ENCODE measurements at regions not wholly inside any gene's neighbourhood (a gene's known extent, or its start where the extent isn't known, plus 50 kb on each side); places are given as distances from the start of the nearest gene placed in this dataset.
"Not testable (repeated sequence)": the region's sequence is repeated elsewhere in the genome, so short reads cannot be mapped to it uniquely, and the experiment has no call there.

DNA sequence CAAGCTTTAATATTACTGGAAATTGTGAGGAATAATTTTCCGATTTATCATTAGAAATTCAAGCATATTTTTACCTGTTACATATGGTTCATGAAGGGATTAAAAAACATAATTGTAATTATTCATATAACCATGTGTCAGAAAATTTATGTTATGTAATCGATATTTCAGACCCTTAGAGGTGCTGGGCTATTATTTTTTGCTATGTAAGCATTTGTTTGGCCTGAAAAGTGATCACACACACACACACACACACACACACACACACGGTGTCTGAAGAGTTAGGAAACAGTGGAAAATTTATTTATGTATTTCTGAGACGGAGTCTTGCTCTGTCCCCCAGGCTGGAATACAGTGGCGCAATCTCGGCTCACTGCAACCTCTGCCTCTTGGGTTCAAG is 375.5 kb downstream of the PTH2R start:
- H3K36me3 ChIP-seq = no peaks in the 10 kb centered on the region
- H3K9me3 ChIP-seq = no peaks in the 10 kb centered on the region
- no peaks in the 10 kb centered on the region for H3K27me3 ChIP-seq
- TF ChIP-seq POLR2A (IDR thresholded peaks at IDR 0.05) = no peak
- TF ChIP-seq, protein P1, sequence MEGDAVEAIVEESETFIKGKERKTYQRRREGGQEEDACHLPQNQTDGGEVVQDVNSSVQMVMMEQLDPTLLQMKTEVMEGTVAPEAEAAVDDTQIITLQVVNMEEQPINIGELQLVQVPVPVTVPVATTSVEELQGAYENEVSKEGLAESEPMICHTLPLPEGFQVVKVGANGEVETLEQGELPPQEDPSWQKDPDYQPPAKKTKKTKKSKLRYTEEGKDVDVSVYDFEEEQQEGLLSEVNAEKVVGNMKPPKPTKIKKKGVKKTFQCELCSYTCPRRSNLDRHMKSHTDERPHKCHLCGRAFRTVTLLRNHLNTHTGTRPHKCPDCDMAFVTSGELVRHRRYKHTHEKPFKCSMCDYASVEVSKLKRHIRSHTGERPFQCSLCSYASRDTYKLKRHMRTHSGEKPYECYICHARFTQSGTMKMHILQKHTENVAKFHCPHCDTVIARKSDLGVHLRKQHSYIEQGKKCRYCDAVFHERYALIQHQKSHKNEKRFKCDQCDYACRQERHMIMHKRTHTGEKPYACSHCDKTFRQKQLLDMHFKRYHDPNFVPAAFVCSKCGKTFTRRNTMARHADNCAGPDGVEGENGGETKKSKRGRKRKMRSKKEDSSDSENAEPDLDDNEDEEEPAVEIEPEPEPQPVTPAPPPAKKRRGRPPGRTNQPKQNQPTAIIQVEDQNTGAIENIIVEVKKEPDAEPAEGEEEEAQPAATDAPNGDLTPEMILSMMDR (IDR thresholded peaks at IDR 0.05) = no peak
- intact Hi-C loops (cut with DNase I; ENCODE audit: low total_unique reads) = no loop called here
- no peaks in the 10 kb centered on the region for H3K4me1 ChIP-seq
- no peak for DNase-seq
- H3K4me3 ChIP-seq = no peak overlapping the region
- H3K27ac ChIP-seq = no peak overlapping the region

DNA sequence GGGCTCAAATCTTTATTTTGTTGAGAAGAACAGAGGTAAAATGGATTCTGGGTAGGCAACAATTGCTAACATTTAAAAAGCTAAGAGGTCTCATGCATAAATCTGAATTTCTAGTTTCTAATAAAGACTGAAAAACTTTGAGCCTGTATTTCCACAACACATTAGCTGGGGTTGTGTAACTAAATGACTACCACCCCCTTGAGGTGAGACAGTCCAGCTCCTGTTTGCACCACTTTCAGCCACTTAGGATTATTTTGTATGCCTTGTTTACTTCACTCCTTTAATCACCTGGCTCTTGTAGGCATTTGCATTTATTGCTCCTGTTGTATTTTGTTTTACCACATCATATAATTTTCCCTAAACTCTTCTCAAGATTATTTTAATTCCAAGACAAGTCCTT is 376.6 kb downstream of the PTH2R start:
- H3K27ac ChIP-seq = no peak overlapping the region
- H3K9me3 ChIP-seq = no peaks in the 10 kb centered on the region
- H3K27me3 ChIP-seq = no peaks in the 10 kb centered on the region
- no peaks in the 10 kb centered on the region for H3K36me3 ChIP-seq
- no peak for DNase-seq
- TF ChIP-seq, protein P1 (IDR thresholded peaks at IDR 0.05) = no peak
- no peak for TF ChIP-seq POLR2A (IDR thresholded peaks at IDR 0.05)
- no peaks in the 10 kb centered on the region for H3K4me1 ChIP-seq
- intact Hi-C loops (cut with DNase I; ENCODE audit: low total_unique reads) = no loop called here
- H3K4me3 ChIP-seq = no peak overlapping the region

DNA sequence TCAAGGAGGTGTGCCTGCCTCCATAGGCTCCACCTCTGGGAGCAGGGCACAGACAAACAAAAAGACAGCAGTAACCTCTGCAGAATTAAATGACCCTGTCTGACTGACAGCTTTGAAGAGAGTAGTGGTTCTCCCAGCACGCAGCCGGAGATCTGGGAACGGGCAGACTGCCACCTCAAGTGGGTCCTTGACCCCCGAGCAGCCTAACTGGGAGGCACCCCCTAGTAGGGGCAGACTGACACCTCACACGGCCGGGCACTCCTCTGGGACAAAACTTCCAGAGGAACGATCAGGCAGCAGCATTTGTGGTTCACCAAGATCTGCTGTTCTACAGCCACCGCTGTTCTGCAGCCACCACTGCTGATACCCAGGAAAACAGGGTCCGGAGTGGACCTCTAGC is 378.2 kb downstream of the PTH2R start:
- intact Hi-C loops (cut with DNase I; ENCODE audit: low total_unique reads); DNase-seq; H3K4me1 ChIP-seq; H3K9me3 ChIP-seq; H3K4me3 ChIP-seq; H3K27me3 ChIP-seq; H3K27ac ChIP-seq; H3K36me3 ChIP-seq: not testable (repeated sequence)

DNA sequence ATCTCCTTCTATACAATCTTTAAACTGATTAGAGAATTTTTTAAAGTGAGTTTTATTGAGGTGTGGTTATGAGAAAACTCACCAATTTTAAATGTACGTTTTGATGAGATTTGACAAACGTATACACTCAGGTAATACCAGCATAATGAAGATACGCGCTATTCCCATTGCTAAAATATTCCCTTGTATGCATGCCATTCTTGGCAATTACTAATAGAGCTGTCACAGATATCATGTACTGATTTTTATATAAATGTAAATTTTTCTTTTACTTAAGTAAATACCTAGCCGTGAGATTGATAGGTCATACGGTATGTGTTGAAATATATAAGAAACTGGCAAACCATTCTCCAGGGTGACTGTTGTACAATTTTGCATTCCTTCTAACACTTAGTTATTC is 384.7 kb downstream of the PTH2R start:
- Histone ChIP-seq H3K9me3 (no peaks in the 10 kb centered on the region), H3K4me1 (no peaks in the 10 kb centered on the region), H3K27ac (no peak overlapping the region), H3K4me3 (no peak overlapping the region), H3K27me3 (no peaks in the 10 kb centered on the region), H3K36me3 (no peaks in the 10 kb centered on the region)
- intact Hi-C loops (cut with DNase I; ENCODE audit: low total_unique reads) = no loop called here
- no peak for DNase-seq
- TF ChIP-seq, protein P1 (IDR thresholded peaks at IDR 0.05) = no peak

DNA sequence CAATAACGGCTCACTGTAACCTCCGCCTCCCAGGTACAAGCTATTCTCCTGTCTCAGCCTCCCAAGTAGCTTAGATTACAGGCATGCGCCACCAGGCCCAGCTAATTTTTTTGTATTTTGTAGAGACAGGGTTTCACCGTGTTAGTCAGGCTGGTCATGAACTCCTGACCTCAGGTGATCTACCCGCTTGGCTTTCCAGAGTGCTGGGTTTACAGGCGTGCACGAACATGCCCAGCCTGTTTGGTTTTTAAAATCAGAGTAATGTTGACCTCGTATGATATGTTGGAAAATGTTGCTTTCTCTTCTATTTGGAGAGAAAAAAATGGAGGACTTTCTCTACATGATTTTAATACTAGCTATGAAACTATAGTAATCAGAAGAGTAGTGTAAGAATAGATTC is 386.2 kb downstream of the PTH2R start:
- TF ChIP-seq, protein P1 (IDR thresholded peaks at IDR 0.05) = no peak
- TF ChIP-seq POLR2A (IDR thresholded peaks at IDR 0.05) = no peak
- H3K4me3 ChIP-seq = no peak overlapping the region
- intact Hi-C loops (cut with DNase I; ENCODE audit: low total_unique reads) = no loop called here
- no peaks in the 10 kb centered on the region for H3K4me1 ChIP-seq
- no peak overlapping the region for H3K27ac ChIP-seq
- DNase-seq = no peak
- H3K27me3 ChIP-seq = no peaks in the 10 kb centered on the region
- no peaks in the 10 kb centered on the region for H3K36me3 ChIP-seq
- H3K9me3 ChIP-seq = no peaks in the 10 kb centered on the region

DNA sequence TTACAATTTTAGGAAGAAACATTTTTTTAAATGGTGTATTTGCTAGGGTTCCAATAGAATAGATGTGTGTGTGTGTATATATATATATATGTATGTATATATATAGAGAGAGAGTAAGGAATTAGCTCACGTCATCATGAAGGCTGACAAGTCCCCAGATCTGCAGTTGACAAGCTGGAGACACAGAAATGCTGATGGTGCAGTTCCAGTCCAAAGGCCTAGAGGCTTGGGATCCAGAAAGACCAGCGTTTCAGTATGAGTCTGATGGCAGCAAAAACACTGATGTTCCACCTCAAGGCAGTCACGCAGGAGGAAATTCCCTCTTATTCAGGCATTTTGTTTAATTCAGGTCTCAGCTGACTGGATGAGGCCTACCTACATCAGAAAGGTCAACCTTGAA is 386.8 kb downstream of the PTH2R start:
- no peaks in the 10 kb centered on the region for H3K27me3 ChIP-seq
- H3K36me3 ChIP-seq = no peaks in the 10 kb centered on the region
- H3K4me3 ChIP-seq = no peak overlapping the region
- no peak overlapping the region for H3K27ac ChIP-seq
- TF ChIP-seq, protein P1 (IDR thresholded peaks at IDR 0.05) = no peak
- no peak for TF ChIP-seq POLR2A (IDR thresholded peaks at IDR 0.05)
- intact Hi-C loops (cut with DNase I; ENCODE audit: low total_unique reads) = no loop called here
- no peaks in the 10 kb centered on the region for H3K4me1 ChIP-seq
- DNase-seq = no peak
- H3K9me3 ChIP-seq = no peaks in the 10 kb centered on the region

Data from uterus (tissue), 3 donors.